A673 (cell line): ENCODE measurements at regions not wholly inside any gene's neighbourhood (a gene's known extent, or its start where the extent isn't known, plus 50 kb on each side); places are given as distances from the start of the nearest gene placed in this dataset.

ENCODE experiments used
- EZH2 ChIP-seq: fragments of 200-600 bp; sonication (generic); IDR thresholded peaks from 2 replicates; pipeline ENCODE4 v1.6.1; 2017; ENCODE audit warnings: borderline replicate concordance, low read depth, mild to moderate bottlenecking, mixed read lengths, antibody characterized with exemption, low read length; ENCODE audit not compliant: poor library complexity, severe bottlenecking
- TF ChIP-seq, protein P1 (sequence below): fragments of 300-800, 200-600 bp; sonication (generic); conservative IDR thresholded peaks from 2 replicates; pipeline ENCODE4 v1.5.1; 2017; ENCODE audit warnings: low read depth, mild to moderate bottlenecking, antibody characterized with exemption, low read length, moderate library complexity, mixed read lengths

DNA sequence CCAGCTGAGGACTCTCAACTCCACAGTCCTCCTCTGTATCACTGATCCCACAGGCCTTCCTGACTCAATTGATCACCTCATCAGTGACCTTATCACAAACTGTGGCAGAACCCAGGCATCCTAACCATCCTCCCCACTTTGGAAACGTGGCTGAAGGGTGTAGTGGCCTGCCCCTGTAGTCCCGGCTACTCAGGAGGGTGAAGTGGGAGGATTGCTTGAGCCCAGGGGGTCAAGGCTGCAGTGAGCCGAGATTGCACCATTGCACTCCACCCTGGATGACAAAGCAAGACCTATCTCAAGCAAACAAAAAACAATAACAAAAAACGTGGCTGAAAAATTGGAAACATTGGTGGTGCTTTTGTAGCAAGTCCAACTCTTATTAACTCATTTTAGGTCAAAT is 203.4 kb upstream of the ZNF217 start:
- TF ChIP-seq, protein P1, sequence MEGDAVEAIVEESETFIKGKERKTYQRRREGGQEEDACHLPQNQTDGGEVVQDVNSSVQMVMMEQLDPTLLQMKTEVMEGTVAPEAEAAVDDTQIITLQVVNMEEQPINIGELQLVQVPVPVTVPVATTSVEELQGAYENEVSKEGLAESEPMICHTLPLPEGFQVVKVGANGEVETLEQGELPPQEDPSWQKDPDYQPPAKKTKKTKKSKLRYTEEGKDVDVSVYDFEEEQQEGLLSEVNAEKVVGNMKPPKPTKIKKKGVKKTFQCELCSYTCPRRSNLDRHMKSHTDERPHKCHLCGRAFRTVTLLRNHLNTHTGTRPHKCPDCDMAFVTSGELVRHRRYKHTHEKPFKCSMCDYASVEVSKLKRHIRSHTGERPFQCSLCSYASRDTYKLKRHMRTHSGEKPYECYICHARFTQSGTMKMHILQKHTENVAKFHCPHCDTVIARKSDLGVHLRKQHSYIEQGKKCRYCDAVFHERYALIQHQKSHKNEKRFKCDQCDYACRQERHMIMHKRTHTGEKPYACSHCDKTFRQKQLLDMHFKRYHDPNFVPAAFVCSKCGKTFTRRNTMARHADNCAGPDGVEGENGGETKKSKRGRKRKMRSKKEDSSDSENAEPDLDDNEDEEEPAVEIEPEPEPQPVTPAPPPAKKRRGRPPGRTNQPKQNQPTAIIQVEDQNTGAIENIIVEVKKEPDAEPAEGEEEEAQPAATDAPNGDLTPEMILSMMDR: no peak
- no peak for TF ChIP-seq EZH2
